Skin of body (tissue), 1 donor: ENCODE measurements at regions not wholly inside any gene's neighbourhood (a gene's known extent, or its start where the extent isn't known, plus 50 kb on each side); places are given as distances from the start of the nearest gene placed in this dataset.

Source experiments
- DNase-seq: peaks from one replicate; lab custom pipeline; 2025; lab: John Stamatoyannopoulos, UW

GRCh38 chr3:23664459-23664858 is 141.3 kb upstream of the UBE2E1 start:
- no peak for DNase-seq

DNA sequence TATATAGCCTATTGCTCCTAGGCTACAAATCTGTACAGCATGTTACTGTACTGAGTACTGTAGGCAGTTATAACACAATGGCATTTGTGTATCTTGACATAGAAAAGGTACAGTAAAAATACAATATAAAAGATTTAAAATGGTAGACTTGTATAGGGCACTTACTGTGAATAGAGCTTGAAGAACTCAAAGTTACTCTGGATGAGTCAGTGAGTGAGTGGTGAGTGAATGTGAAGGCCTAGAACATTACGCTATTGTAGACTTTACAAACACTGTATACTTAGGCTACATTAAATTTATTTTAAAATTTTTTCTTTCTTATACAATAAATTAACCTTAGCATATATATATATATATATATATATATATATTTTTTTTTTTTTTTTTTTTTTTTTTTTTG is 140.0 kb upstream of the UBE2E1 start:
- DNase-seq, result no peak

DNA sequence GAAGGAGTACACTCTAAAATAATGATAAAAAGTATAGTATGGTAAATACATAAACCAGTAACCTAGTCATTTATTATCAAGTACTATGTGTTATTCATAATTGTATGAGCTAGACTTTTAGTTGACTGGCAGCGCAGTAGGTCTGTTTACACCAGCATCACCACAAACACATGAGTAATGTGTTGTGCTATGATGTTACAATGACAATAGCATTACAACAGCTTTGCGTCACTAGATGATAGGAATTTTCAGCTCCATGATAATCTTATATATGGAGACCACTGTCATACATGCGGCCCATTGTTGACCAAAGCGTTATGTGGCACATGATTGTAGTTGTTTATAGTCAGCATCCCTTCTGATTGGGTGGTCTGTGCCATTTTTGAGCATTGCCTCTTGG is 138.9 kb upstream of the UBE2E1 start:
- DNase-seq, result no peak

DNA sequence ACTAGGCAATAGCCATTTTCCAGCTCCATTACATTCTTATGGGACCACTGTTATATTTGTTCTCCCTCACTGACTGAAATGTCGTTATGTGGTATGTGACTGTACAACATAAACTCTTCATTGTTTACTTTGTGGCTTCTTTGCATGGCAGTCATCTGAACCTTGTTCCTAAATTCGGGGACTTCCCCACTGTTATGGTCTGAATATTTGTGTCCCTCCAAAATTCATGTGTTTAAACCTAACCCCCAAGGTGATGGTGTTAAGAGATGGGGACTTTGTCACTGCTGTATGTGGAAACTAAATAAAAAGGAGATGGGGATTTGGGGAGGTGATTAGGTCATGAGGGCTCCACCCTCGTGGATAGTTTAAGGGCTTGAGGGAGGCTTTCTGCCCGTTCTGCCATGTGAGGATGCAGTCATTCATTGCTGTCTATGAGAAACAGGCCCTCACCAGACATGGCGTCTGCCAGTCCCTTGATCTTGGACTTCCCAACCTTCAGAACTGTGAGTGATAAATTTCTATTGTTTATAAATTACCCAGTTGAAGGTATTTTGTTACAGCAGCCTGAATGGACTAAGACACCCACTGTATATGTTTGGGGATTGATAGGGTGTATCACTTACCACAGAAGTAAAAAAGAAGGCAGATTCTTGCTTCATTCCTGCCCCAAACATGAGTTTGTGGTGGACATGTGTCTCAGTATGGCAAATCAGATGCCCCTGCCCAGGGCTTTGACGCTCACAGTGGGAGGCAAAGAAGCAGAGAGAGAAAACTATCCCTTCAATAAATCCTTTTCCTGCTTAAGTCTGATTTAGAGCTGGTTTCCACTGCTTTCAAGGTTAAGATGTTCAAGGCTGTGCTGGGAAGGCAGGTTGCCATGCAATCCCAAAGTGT is 138.0 kb upstream of the UBE2E1 start:
- no peak for DNase-seq

GRCh38 chr3:23668430-23668904 is 137.3 kb upstream of the UBE2E1 start:
- DNase-seq, result no peak

GRCh38 chr3:23669541-23670255 is 136.1 kb upstream of the UBE2E1 start:
- no peak for DNase-seq

GRCh38 chr3:23671851-23672589 is 133.7 kb upstream of the UBE2E1 start:
- no peak for DNase-seq

- DNase-seq, result no peak
These were observed 133.1 kb upstream of the UBE2E1 start for GRCh38 chr3:23672628-23673027.

GRCh38 chr3:23675010-23675409 is 130.7 kb upstream of the UBE2E1 start:
- DNase-seq, result no peak

- DNase-seq, result no peak
These were observed 129.7 kb upstream of the UBE2E1 start for GRCh38 chr3:23676093-23676492.

DNA sequence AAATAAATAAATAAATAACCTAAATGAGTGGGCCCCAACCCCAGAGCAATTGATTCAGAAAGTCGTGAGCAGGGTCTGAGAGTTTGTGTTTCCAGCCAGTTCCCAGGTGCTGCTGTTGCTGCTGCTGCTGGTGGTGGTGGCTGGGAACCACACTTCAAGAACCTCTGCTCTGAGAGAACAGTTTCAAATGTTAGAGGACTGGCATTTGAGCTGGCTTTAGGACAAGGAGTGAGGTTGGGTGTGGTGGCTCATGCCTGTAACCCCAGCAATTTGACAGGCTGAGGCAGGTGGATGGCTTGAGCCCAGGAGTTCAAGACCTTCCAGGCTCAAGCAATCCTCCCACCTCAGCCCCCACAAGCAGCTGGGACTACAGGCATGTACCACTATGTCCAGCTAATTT is 123.1 kb upstream of the UBE2E1 start:
- no peak for DNase-seq

DNA sequence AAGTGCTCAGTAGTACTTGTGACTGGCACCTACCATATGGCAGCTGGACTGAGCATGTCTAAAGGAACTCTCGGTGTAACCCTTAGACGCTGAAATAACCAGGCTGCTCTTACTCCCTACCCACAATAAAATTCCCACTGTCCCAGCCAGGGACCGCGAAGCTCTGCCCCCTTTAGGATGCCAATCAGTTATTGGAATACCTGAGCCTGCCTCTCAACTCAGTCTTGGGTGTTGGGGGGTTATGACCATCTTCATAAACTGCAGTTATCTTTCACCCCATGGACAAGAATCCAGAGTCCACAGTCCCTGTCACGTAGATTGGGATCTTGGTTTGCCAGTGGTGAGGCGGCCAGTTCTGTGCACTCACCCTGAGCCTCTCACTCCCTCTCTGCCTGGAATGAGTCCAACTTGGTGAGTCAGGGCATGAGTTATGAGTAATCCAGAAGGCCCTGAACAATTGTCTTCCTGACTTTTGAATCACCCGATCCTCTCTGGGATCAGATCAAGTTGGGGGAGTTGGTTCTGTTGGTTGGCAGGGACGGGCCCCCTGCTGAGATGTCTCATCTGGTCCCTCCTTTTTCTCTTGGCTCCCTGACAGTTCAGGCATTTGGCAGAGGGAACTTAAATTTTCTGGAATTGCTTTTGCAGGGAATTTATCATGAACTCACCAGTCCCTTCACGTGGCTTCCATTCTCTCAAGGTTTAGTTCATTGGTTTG is 120.1 kb upstream of the UBE2E1 start:
- DNase-seq, result no peak

DNA sequence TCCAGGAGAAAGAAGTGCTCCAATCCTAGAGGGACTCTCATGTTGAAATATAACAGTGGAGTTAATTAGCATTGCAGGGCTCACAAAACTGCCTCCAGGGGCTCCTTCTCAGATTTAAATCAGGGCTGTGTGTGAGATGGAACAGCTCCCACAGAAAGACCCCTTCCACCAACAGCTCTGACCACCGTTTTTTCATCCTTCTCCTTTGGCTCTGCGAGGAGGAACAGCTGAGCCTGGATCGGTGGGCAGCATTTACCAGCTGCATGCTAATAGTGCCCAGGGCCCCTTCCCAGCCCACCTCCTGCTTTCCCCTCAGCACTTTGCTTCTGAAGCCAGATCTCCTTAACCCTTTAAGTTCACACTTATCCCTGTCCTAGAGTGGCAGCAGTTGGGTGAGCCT is 119.2 kb upstream of the UBE2E1 start:
- no peak for DNase-seq

DNA sequence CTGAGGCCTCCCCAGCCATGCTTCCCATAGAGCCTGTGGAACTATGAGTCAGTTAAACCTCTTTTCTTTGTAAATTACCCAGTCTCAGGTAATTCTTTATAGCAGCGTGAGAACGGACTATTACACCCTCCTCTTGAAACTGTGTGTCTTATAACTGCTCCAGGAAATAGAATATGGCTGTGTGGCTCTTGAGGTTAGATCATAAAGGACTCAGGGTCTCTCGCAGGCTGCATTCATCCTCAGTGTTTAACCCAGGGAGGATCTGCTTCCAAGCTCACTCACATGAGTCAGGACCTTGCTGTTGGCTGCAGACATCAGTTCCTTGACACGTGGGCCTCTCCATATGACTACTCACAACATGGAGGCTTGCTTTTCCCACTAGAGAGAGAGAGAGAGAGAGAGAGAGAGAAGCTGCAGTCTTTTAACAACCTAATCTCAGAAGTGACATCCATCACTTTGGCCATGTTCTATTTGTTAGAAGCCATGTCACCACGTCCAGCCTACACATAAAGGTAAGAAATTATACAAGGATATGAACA is 114.3 kb upstream of the UBE2E1 start:
- DNase-seq, result no peak

- no peak for DNase-seq
These were observed 108.9 kb upstream of the UBE2E1 start for GRCh38 chr3:23696842-23697241.

- DNase-seq, result no peak
These were observed 108.3 kb upstream of the UBE2E1 start for GRCh38 chr3:23697416-23697815.

DNA sequence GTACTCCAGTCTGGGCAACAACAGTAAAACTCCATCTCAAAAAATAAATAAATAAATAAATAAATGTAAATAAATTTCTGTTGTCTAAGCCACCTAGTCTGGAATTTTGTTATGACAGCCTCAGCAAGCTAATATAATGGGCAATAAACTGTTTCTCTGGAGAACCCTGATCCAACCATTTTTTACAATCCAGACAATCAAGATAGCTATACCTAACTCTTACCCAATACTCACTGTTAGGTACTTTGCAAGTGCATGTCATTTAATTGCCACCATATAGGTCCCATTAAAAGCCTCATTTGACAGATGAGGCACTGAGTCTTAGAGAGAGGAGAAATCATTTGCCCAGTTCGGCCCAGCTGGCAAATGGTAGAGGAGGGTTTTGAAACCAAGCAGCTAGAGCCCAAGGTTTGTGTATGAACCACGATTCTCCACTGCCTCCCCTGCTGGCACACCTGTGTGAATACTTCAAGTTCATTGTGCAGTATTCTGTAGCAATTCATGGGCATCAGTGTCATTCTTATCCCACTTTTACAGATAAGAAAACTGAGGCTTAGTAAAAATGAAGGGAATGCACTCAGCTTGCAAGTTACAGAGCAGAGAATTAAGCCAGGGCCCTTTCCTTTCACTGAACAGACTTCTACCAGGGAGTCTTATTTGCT is 107.0 kb upstream of the UBE2E1 start:
- no peak for DNase-seq

DNA sequence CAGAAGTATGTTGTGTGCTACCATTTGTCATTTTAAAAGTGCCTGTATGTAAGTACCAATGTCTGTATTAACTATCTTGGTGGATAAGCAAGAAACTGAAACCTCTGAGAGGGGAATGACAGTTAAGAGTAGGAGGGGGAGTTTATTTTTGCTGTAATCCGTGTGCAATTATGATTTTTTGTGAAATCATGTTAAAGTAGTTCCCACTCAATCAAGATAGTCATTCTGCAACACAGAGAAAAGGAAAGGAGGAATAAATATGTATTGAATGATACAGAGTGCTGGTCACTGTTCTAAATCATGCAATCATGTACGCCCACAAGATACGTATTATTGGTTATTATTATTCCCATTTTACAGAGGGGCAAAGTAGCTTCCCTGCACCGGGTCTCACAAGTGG is 105.1 kb upstream of the UBE2E1 start:
- no peak for DNase-seq

- no peak for DNase-seq
These were observed 103.8 kb upstream of the UBE2E1 start for GRCh38 chr3:23701716-23702597.

GRCh38 chr3:23704298-23704697 is 101.5 kb upstream of the UBE2E1 start:
- DNase-seq, result no peak
